Neuron (in vitro differentiated cells): ENCODE measurements at regions not wholly inside any gene's neighbourhood (a gene's known extent, or its start where the extent isn't known, plus 50 kb on each side); places are given as distances from the start of the nearest gene placed in this dataset.

Experiments used
- H2AFZ ChIP-seq: one replicate; pipeline ENCODE4 v1.6.1; 2013; ENCODE audit warnings: low read depth, mild to moderate bottlenecking, inconsistent platforms, low read length, moderate library complexity
- H3K27me3 ChIP-seq: one replicate; pipeline ENCODE4 v1.6.1; 2013; ENCODE audit warnings: low read length; ENCODE audit not compliant: insufficient read depth
- H3K36me3 ChIP-seq: one replicate; pipeline ENCODE4 v1.6.1; 2013; ENCODE audit warnings: low read length; ENCODE audit not compliant: insufficient read depth
- H3K4me1 ChIP-seq: one replicate; pipeline ENCODE4 v1.6.1; 2013; ENCODE audit warnings: low read length; ENCODE audit not compliant: insufficient read depth
- H3K4me3 ChIP-seq: 2 replicates; pipeline ENCODE4 v1.5.1; 2013; ENCODE audit warnings: mild to moderate bottlenecking, low read length, moderate library complexity
- H3K9me3 ChIP-seq: one replicate; pipeline ENCODE4 v1.6.1; 2013; ENCODE audit warnings: low read length

GRCh38 chr7:132072873-132073272 lies 503.4 kb downstream of the PLXNA4 start:
- no peaks in the 10 kb centered on the region for H3K27me3 ChIP-seq
- H3K4me3 ChIP-seq = no peak overlapping the region
- no peaks in the 10 kb centered on the region for H3K4me1 ChIP-seq
- H3K36me3 ChIP-seq = no peaks in the 10 kb centered on the region
- H2AFZ ChIP-seq = no peak overlapping the region
- no peaks in the 10 kb centered on the region for H3K9me3 ChIP-seq

GRCh38 chr7:132072165-132072564 lies 504.1 kb downstream of the PLXNA4 start:
- no peaks in the 10 kb centered on the region for H3K36me3 ChIP-seq

GRCh38 chr7:132069306-132069705 lies 507.0 kb downstream of the PLXNA4 start:
- H3K27me3 ChIP-seq = no peaks in the 10 kb centered on the region
- H3K36me3 ChIP-seq = no peaks in the 10 kb centered on the region
- no peak overlapping the region for H3K4me3 ChIP-seq
- H3K4me1 ChIP-seq = peaks cover 7% of the 10 kb centered on the region
- H3K9me3 ChIP-seq = no peaks in the 10 kb centered on the region
- no peak overlapping the region for H2AFZ ChIP-seq

More at GRCh38 chr7:132072165-132072564, 504.1 kb downstream of the PLXNA4 start:
- no peaks in the 10 kb centered on the region for H3K9me3 ChIP-seq
- H3K27me3 ChIP-seq = no peaks in the 10 kb centered on the region
- no peak overlapping the region for H3K4me3 ChIP-seq
- no peak overlapping the region for H2AFZ ChIP-seq
- H3K4me1 ChIP-seq = no peaks in the 10 kb centered on the region

GRCh38 chr7:132066761-132067171 lies 509.5 kb downstream of the PLXNA4 start:
- Histone ChIP-seq H2AFZ (no peak overlapping the region), H3K36me3 (no peaks in the 10 kb centered on the region), H3K4me3 (no peak overlapping the region), H3K27me3 (no peaks in the 10 kb centered on the region), H3K9me3 (no peaks in the 10 kb centered on the region), H3K4me1 (peaks cover 7% of the 10 kb centered on the region)

GRCh38 chr7:132065989-132066603 lies 509.7 kb upstream of the PODXL start:
- H3K9me3 ChIP-seq = no peaks in the 10 kb centered on the region
- peaks cover 7% of the 10 kb centered on the region for H3K4me1 ChIP-seq
- H2AFZ ChIP-seq = no peak overlapping the region
- H3K4me3 ChIP-seq = no peak overlapping the region
- H3K36me3 ChIP-seq = no peaks in the 10 kb centered on the region
- no peaks in the 10 kb centered on the region for H3K27me3 ChIP-seq

- Histone ChIP-seq H3K36me3 (no peaks in the 10 kb centered on the region), H3K9me3 (no peaks in the 10 kb centered on the region), H2AFZ (no peak overlapping the region), H3K27me3 (no peaks in the 10 kb centered on the region), H3K4me3 (no peak overlapping the region), H3K4me1 (peaks cover 7% of the 10 kb centered on the region)
These were observed 509.0 kb upstream of the PODXL start for GRCh38 chr7:132065193-132065988.

GRCh38 chr7:132063800-132064199 lies 507.4 kb upstream of the PODXL start:
- Histone ChIP-seq H3K27me3 (no peaks in the 10 kb centered on the region), H2AFZ (no peak overlapping the region)

GRCh38 chr7:132061937-132062336 lies 505.5 kb upstream of the PODXL start:
- Histone ChIP-seq H3K4me3 (no peak overlapping the region), H3K9me3 (no peaks in the 10 kb centered on the region), H3K4me1 (peaks cover 7% of the 10 kb centered on the region), H3K36me3 (no peaks in the 10 kb centered on the region), H2AFZ (no peak overlapping the region), H3K27me3 (no peaks in the 10 kb centered on the region)

More at GRCh38 chr7:132063800-132064199, 507.4 kb upstream of the PODXL start:
- H3K4me1 ChIP-seq = peaks cover 7% of the 10 kb centered on the region
- H3K36me3 ChIP-seq = no peaks in the 10 kb centered on the region
- H3K9me3 ChIP-seq = no peaks in the 10 kb centered on the region
- no peak overlapping the region for H3K4me3 ChIP-seq

GRCh38 chr7:132059141-132059540 lies 502.7 kb upstream of the PODXL start:
- Histone ChIP-seq H3K4me1 (no peaks in the 10 kb centered on the region), H3K4me3 (no peak overlapping the region), H3K27me3 (no peaks in the 10 kb centered on the region), H3K36me3 (no peaks in the 10 kb centered on the region), H2AFZ (no peak overlapping the region), H3K9me3 (no peaks in the 10 kb centered on the region)

- Histone ChIP-seq H3K36me3 (no peaks in the 10 kb centered on the region), H3K9me3 (no peaks in the 10 kb centered on the region), H2AFZ (no peak overlapping the region), H3K27me3 (no peaks in the 10 kb centered on the region), H3K4me3 (no peak overlapping the region), H3K4me1 (no peaks in the 10 kb centered on the region)
These were observed 499.1 kb upstream of the PODXL start for GRCh38 chr7:132055336-132056120.

GRCh38 chr7:132053871-132054270 lies 497.4 kb upstream of the PODXL start:
- Histone ChIP-seq H2AFZ (no peak overlapping the region), H3K27me3 (no peaks in the 10 kb centered on the region), H3K36me3 (no peaks in the 10 kb centered on the region), H3K4me1 (no peaks in the 10 kb centered on the region), H3K4me3 (no peak overlapping the region), H3K9me3 (no peaks in the 10 kb centered on the region)

GRCh38 chr7:132051311-132051710 lies 494.9 kb upstream of the PODXL start:
- Histone ChIP-seq H3K4me3 (no peak overlapping the region), H3K27me3 (no peaks in the 10 kb centered on the region), H3K9me3 (no peaks in the 10 kb centered on the region), H3K36me3 (no peaks in the 10 kb centered on the region), H3K4me1 (no peaks in the 10 kb centered on the region), H2AFZ (no peak overlapping the region)
